GM19023 (cell line): ENCODE measurements at regions not wholly inside any gene's neighbourhood (a gene's known extent, or its start where the extent isn't known, plus 50 kb on each side); places are given as distances from the start of the nearest gene placed in this dataset.
"Not testable (repeated sequence)": the region's sequence is repeated elsewhere in the genome, so short reads cannot be mapped to it uniquely, and the experiment has no call there.

Experiments
- ATAC-seq: cut with Tn5 transposase; IDR thresholded peaks from one replicate; pipeline ENCODE4 v1.9.1; 2021; ENCODE audit warnings: mild to moderate bottlenecking, moderate library complexity; ENCODE audit not compliant: unreplicated experiment

DNA sequence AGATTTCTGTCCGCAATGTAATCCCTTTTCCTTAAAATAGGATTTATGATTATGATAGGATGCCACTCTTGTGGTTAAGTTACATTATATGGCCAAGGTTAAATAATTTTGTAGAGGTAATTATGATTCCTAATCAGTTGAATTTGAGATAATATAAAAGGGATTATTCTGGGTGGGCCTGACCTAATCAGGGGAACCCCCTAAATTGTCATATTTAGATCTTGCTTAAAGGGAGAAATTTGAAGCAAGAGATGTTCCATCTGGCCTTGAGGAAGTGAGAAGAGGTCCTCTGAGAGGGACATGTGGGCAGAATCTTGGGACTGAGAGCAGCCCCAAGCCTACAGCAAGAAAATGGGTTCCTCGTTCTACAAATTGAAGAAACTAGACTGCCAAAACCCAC is 1550.1 kb upstream of the TENM4 start:
- ATAC-seq = no peak

DNA sequence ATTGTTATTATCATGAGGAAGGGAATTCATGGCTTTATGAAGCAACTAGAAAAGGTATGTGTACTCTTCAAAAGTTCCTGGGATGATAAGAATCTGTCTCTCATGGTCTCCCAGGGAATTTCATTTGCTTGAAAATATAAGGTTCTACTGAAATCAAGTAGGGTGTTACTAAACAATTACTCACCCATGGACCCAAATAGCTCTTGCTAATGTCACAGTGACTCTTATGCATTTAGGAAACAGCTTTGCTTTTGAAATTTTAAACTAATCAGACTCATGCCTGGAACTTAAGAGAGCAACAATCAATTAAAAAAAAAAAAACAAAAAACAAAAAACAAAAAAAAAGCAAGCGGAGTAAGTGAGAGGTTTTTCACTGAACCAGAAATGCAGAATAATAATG is 1546.3 kb upstream of the TENM4 start:
- no peak for ATAC-seq

DNA sequence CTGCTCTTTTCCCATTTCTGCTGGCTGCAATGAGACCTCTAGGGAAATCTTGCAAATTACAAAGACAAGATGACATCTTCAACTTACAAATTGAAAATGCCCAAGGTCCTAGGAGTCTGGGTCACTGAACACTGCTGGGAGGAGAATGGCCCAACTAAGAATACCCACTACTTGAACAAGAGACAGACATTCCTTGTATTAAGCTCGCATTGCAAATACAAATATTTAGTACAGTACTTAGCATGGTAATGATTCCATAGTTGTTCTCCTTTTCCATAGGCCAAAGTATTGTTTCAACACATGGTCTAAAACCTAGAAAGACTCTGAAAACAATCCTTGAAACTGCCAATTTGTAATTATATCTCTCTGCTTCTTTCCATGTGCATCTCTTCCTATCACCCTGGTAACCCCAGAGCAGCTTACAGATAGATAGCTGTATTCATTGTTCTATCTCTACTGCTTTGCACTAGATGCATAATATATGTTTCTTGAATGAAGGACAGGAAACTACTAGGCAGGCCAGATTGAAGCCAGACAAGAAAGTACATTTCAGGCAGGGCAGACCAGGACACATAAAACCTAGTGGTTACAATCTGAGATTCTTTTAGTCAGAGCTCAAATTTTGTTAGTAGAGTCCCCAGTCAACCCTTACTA is 1545.7 kb upstream of the TENM4 start:
- ATAC-seq = no peak

DNA sequence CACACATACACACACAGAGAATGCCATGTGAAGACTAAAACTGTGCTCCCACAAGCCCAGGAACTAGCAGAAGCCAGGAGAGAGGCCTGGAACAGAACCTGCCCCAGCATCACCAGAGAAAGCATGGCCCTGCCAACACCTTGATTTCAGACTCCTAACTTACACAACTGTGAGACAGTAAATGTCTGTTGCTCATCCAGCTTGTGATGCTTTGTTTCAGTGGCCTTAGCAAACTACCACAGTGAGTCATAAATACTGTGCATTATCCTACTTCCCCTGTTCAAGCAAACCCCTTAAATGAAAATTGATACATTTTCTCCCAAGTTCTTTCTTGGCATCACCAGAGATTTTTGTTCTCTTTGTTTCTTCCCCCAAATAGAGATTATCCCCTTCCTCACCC is 1539.4 kb upstream of the TENM4 start:
- ATAC-seq = no peak

DNA sequence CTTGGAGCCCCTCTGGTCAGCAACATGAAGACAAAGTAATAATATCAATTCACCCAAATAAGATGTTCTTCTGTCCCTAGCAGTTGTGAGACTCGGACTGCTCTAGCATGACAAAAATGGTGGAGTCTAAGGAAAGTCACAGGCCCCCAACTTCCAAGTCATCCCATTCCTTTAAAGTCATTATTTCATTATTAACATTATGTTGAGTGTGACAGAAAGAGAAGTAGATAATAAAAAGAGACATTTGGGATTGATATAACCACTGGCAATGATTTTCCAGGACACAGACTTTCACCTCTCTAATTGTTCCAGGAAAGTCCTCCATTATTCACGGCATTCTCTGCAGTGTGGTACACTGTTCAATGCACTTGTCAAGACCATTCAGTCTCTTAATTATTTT is 1533.0 kb upstream of the TENM4 start:
- no peak for ATAC-seq

DNA sequence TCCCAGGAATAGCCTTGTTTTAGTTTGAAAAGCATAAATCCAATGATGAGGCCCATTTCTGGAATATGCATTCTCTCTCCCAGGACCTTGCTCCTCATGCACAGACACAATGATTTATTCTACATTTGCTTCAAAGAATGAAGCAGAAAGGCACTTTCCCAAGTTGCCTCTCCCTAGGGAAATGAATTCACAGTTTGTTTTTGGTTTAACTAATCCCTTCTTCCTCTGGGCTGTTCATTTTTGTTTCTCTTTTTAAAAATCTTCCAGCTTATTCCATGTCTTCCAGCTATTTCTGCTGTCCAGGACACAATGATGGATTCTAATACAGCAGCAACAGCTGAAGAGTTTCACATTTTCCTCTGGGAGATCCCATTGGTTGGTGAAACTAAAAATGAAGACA is 1529.2 kb upstream of the TENM4 start:
- ATAC-seq = no peak

DNA sequence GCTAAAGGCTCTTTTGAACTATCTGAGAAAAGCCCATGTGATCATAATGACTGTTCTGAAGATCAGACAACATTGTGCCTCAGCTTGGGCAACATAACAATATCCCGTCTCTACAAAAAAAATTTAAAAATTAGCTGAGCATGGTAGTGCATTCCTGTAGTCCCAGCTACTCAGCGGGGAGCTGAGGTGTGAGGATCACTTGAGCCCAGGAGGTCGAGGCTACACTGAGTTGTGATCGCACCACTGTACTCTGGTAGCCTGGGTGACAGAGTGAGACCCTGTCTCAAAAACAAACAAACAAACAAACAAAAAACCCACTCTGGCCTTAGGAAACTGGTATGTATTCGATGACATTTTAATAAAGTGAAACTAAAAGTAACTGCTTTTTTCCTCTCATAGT is 1526.8 kb upstream of the TENM4 start:
- ATAC-seq = no peak

DNA sequence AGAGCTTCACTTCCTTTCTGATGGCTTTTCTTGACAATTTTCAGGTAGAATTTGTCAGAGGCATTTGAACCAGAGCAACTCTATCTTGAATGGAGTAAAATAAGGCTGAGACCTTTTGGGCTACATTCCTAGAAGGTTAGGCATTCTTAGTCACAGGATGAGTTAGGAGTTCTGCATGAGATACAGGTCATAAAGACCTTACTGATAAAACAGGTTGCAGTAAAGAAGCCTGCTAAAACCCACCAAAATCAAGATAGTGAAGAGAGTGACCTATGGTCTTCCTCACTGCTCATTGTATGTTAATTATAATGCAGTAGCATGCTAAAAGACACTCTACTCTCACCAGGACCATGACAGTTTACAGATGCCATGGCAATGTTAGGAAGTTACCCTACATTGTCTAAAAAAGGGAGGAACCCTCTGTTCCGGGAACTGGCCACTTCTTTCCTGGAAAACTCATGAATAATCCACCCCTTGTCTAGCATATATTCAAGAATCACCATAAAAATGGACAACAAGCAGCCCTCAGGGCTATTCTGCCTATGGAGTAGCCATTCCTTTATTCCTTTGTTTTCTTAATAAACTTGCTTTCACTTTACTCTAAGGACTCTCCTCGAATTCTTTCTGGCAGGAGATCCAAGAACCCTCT is 1519.7 kb upstream of the TENM4 start:
- no peak for ATAC-seq

DNA sequence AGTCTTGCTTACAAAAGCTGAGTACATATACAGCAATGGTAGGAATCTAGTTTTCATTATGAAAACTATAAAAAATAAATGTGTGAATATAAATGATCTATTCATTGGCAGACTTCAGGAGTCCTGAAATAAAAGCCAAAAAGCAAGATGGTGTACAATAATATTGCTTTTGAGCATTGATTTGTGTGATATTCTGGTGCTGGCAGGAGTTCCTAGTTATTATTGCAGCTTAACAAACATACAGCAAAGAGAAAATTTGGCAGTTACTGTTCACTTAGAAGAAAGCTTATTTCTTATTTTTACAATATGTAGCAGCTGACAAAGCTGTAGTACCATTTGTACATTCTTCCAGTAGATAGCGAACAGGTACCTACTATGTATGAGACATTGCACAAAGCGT is 1518.9 kb upstream of the TENM4 start:
- no peak for ATAC-seq

DNA sequence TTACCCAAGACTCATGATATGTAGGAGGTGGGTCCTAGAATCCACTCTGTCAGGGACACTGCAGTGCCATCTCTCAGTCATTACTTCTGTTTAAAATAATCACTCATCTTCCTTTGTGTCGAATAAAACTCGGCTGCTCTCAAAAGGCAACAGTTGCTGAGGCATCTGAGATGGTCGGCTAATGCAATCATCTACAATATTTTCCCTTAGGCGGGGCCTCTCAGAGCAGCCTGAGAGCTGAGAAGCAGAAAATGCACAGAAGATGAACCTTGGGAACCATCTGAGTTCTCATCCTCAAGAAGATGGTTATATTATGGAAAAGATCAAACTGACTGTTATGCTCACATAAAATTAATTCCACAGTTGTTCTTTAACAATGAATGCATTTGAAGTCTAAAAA is 1518.2 kb upstream of the TENM4 start:
- no peak for ATAC-seq

DNA sequence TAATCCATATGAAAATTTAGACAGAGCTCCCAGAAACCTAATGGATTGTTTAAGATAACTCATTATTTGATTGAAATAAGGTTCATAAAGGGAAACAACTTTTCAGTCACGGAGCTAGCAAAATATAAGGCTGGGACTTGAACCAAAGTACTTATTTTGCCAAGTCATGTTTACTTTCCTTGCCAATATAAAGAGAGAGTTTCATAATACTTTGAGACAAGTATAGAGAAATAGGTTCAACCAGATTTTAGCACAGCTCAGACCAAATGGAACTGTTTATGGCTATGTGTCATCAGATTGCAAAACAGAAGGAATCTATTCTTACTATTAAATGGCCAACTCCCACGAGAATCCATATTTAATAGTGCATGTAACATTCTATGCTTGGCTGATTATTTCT is 1517.5 kb upstream of the TENM4 start:
- no peak for ATAC-seq

DNA sequence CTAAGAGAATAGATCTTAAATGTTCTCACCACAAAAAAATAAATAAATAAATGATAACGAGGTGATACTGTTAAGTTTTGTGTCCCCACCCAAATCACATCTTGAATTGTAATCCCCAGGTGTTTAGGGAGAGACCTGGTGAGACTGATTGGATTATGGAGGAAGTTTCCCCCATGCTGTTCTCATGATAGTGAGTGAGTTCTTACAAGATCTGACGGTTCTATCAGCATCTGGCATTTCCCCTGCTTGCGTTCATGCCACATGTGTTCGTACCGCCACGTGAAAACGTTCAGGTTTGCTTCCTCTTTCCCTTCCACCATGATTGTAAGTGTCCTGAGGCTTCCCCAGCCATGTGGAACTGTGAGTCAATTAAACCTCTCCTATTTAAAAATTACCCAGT is 1514.8 kb upstream of the TENM4 start:
- ATAC-seq = no peak

DNA sequence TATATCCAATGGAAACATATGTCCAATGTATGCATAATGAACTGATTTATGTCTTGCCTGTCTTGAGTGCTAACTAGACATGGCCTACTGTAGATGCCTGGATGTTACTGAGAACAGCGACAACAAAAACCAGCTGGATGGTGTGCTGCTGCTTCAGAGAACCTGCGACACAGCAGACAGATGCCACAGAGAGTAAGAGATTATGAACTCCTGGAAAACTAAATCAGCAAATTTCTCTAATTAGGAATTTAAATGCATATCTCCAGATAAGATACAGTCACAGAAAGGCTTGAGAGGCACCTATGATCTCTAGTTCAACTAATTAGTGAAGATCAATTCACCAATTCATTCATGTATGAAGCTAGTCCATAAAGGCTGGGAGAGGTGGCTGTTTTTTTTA is 1508.0 kb upstream of the TENM4 start:
- no peak for ATAC-seq

DNA sequence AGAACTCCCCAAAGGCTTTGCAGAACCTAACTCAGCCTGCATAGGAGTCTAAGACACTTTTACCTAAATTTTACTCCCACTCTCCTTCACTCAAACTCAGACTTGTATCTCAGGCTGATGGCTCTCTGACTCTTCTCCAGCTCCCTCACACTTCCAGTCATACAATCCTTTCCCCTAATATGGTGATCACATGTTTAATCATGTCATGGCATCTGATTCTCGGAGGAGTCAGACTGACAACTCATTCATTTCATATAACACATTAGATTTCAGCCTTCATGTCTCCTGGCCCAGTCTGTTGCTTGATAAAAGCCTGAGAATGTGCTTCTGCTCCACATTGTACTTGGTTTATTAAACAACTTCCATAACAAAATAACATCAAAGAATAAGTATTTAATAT is 1503.9 kb upstream of the TENM4 start:
- no peak for ATAC-seq

DNA sequence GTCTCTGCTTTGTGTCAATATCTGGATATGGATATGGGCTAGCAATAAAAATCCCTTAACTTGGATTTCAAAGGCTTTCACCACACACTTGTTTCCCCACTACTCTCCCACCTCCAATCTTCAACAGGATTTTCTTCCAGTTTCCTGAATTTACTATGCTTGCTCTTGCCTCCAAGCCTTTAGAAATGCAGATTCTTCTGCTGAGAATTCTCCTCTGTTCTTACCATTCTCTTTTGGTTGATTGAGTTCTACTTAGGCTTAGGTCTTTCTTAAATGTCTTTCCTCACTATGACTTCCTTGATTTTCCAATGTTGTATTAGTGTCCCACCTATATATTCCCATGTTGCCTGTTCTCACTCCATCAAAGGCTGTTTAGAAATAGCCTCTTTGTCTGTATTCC is 1502.4 kb upstream of the TENM4 start:
- ATAC-seq = no peak

DNA sequence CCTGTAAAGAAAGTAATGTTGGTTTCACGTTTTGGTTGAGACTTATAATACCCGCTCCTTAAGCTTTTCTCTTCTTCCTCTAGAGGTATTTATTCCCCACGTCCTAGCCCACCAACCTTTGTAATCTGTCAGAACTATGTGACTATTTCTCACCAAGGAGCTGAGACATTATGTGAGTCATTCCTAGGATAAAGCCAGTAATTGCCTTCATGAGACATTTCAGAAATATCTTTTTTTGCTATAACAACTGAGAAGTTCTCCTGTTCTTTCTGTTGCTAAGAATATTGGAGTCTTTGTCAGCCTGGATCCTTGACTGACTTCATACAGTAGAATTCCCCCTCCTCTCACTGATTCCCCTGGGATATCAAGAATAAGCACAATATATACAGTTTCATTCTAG is 1497.0 kb upstream of the TENM4 start:
- ATAC-seq = no peak

DNA sequence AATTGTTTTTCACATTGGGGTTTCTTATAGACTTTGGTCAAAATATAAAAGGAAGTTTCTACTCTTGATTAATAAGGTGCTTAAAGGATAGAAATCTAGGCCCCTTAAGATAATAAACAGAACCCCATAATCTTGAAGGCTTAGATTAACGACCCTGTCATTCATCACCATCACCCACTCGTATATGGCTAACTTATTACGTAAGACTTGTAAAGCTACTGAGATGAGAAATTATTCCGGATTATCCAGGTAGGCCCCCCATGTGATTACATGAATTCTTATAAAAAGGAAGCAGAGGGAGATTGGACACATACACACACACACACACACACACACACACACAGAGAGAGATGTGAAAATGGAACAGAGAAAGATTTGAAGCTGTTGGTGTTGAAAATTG is 1489.2 kb upstream of the TENM4 start:
- no peak for ATAC-seq

DNA sequence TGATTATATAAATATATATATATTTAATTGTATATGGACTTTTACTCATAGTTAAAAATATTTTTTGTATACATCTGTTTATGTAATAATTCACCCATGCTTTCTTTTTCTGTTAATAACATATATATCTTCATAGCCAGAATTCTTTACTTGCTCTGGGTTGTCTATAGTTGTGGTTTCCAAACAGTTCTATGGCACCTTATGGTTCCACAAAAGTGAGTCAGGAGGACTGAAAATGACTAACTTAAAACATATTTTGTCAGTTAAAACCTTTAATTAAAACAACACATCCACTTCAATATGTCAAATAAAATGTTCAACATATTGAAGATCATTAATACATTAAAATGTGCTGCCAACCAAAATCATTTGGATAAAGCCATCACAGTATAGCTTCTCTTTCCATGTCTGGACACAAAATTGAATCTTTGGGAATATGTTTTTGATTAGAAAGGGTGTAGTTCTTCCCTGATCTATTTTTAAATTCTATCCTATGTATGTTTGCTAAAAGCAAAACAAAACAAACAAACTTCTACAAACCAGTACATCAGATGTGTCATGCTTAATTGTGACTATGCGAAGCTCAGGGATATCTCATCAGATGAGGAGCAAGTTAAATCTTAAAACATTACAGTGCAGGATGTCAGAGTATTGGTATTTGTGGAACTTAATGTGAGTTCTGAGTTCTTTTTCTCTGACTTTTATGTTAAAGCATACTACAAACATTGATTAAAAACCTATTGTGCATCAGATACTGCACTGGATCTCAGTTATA is 1488.4 kb upstream of the TENM4 start:
- no peak for ATAC-seq

DNA sequence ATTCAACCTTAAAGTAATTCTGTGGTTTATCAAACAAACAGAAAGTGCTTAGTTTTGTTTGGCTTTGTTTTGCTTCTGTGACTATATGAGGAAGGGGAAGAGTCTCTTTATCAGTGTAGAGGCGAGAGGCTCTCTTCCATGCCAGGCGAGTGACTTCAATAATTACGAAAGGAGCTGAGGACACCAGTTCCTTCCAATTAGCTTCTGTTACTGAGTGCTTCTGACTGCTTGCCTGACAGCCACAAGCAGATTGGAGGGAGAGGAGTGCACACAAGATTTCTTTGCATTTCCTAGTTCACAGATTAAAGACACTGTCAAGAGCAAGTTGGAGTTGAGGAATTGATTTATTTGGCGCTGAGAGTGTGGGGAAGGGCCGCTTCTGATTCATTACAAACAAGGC is 1484.5 kb upstream of the TENM4 start:
- ATAC-seq = no peak

DNA sequence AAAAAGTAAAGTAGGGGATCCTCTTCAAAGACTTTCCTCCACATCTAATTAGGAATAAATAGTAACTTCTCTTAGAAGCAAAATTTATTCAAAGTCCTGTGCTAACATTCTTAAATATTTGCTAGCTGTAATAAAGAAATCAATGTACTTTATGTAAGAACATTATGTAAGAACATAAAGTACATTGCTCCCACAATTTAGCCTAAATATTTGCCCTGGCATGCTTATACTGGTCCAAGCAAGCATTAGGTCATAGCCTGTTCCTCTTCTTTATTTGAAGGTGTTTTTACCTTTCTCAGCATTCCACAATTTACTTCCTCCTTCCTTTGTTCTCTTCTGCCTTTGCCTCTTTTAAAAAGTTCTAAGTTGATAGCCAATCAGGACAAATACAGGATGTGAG is 1480.5 kb upstream of the TENM4 start:
- not testable (repeated sequence) for ATAC-seq

DNA sequence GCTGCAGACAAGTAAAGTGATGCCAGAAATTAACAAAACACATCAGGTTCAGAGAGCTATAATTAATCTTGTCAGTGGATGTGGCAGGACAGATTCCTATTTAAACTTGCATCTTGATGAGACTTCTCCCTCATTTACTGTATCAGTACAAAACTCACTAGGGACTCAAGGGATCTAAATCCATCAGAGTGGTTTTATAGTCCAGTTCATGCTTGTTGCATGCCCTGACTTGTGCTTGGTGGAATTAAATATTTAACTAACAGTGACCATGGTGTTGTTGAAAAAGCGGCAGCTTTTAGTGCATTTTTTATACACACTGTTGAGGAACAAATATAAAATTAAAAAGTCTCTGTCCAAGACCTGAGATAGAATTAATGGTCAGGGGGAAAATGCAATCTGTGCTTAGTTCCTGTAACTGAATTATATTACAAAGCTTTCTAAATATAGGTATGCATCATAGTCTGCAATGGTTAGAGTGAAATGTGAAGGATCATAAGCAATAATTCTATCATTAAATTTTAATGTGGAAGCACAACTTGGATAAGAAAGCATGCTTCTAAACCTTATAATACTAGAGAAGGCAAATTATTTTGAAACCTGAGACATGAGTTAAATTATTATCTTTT is 1475.5 kb upstream of the TENM4 start:
- no peak for ATAC-seq

DNA sequence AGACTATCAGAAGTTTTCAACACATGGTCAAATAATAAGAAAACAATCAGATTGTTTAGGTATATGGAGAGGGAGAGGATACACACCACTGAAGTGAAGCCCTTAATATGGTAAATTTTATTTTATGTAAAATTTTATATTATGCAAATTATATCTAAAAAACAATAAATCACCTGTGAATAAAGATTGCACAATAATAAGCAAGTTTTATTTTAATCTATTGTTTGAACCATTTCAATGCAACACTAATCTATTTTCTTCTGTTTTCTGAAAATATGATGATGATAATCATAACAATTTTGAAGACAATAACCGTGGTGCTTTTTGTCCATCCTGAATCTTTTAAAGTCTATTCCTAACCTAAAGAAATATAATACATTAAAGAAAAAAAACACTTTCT is 1473.5 kb upstream of the TENM4 start:
- ATAC-seq = no peak
